SK-N-MC (cell line): ENCODE measurements at regions not wholly inside any gene's neighbourhood (a gene's known extent, or its start where the extent isn't known, plus 50 kb on each side); places are given as distances from the start of the nearest gene placed in this dataset.

Source experiments
- EZH2 ChIP-seq: fragments of 200-600 bp; sonication (generic); IDR thresholded peaks from one replicate; pipeline ENCODE4 v1.6.1; 2017; ENCODE audit warnings: antibody characterized with exemption
- FOXP2 ChIP-seq: optimal IDR thresholded peaks from 2 replicates; pipeline ENCODE3; 2011; ENCODE audit warnings: mild to moderate bottlenecking, moderate library complexity; ENCODE audit not compliant: insufficient read depth; ENCODE audit errors: extremely low read length, control extremely low read depth
- POLR2AphosphoS5 ChIP-seq: IDR thresholded peaks from 2 replicates; pipeline ENCODE4 v1.6.1; 2012; ENCODE audit warnings: mild to moderate bottlenecking, low read depth, low read length, borderline replicate concordance

DNA sequence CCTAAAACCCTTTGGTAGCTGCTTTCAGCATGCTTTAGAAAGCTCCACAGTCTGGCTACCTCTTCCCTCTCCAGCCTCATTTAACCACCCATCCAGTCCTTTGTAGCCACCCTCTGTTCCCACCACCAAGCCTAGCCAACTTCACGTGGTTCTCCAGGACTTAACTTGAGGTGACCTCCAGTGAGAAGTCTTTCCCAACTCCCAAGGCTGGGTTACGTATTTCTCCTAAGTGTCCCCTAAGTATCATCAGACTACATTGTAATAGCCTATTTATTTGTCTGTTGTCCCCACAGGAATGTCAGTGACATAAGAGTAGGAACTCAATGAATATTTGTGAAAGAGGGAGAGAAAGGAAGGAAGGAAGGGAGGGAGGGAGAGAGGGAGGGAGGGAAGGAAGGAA, 431.9 kb upstream of the JARID2 start:
- TF ChIP-seq POLR2AphosphoS5 (no peak), EZH2 (no peak), FOXP2 (no peak)
